SK-N-SH treated with all-trans-retinoic acid at 6 μM for 48 hours (cell line): ENCODE measurements at regions not wholly inside any gene's neighbourhood (a gene's known extent, or its start where the extent isn't known, plus 50 kb on each side); places are given as distances from the start of the nearest gene placed in this dataset.

Experiments
- ATAC-seq: fragments of 200-7000 bp; cut with Tn5 transposase; 3 replicates; pipeline ENCODE4 v1.9.1; 2020; ENCODE audit warnings: mild to moderate bottlenecking, moderate library complexity
- ARNTL ChIP-seq: fragments of 450-650 bp; formaldehyde crosslinking; IDR thresholded peaks from 2 replicates; pipeline ENCODE4 v1.5.0; 2020; ENCODE audit warnings: low read depth, mild to moderate bottlenecking, moderate library complexity, borderline replicate concordance
- BACH2 ChIP-seq: fragments of 250-450 bp; sonication (Bioruptor Pico); IDR thresholded peaks from 2 replicates; pipeline ENCODE4 v1.9.0; 2021; ENCODE audit warnings: mild to moderate bottlenecking, borderline replicate concordance
- CSDC2 ChIP-seq: fragments of 250-450 bp; sonication (Bioruptor Pico); IDR thresholded peaks from 2 replicates; pipeline ENCODE4 v1.5.0; 2020; ENCODE audit warnings: mild to moderate bottlenecking, moderate library complexity
- ESRRG ChIP-seq: fragments of 250-450 bp; sonication (Bioruptor Pico); IDR thresholded peaks from 2 replicates; pipeline ENCODE4 v1.6.1; 2021; ENCODE audit warnings: mild to moderate bottlenecking
- GLIS3 ChIP-seq: fragments of 250-450 bp; sonication (Bioruptor Pico); IDR thresholded peaks from 2 replicates; pipeline ENCODE4 v1.5.0; 2020; ENCODE audit warnings: mild to moderate bottlenecking, moderate library complexity
- ISL1 ChIP-seq: fragments of 250-450 bp; sonication (Bioruptor Pico); IDR thresholded peaks from 2 replicates; pipeline ENCODE4 v2.1.2; 2022; ENCODE audit warnings: mild to moderate bottlenecking, moderate library complexity
- PATZ1 ChIP-seq: fragments of 250-450 bp; sonication (Bioruptor Pico); IDR thresholded peaks from 2 replicates; pipeline ENCODE4 v1.8.0; 2020; ENCODE audit warnings: mild to moderate bottlenecking, moderate library complexity, borderline replicate concordance
- PPARA ChIP-seq: fragments of 250-450 bp; sonication (Bioruptor Pico); IDR thresholded peaks from 2 replicates; pipeline ENCODE4 v1.5.0; 2020; ENCODE audit warnings: mild to moderate bottlenecking, borderline replicate concordance
- RARB ChIP-seq: fragments of 250-450 bp; sonication (Bioruptor Pico); IDR thresholded peaks from 2 replicates; pipeline ENCODE4 v1.8.0; 2021; ENCODE audit warnings: mild to moderate bottlenecking, moderate library complexity
- SNAI2 ChIP-seq: fragments of 250-450 bp; sonication (Bioruptor Pico); IDR thresholded peaks from 2 replicates; pipeline ENCODE4 v1.5.0; 2020; ENCODE audit warnings: mild to moderate bottlenecking, moderate library complexity
- TCF4 ChIP-seq: fragments of 250-450 bp; sonication (Bioruptor Pico); IDR thresholded peaks from 2 replicates; pipeline ENCODE4 v1.8.0; 2021; ENCODE audit warnings: mild to moderate bottlenecking, moderate library complexity, borderline replicate concordance
- TSHZ2 ChIP-seq: fragments of 250-450 bp; sonication (Bioruptor Pico); IDR thresholded peaks from 2 replicates; pipeline ENCODE4 v1.5.0; 2020; ENCODE audit warnings: mild to moderate bottlenecking, moderate library complexity
- ZC3H10 ChIP-seq: fragments of 250-450 bp; sonication (Bioruptor Pico); IDR thresholded peaks from 2 replicates; pipeline ENCODE4 v1.5.1; 2021; ENCODE audit warnings: mild to moderate bottlenecking, moderate library complexity
- ZFP3 ChIP-seq: fragments of 250-450 bp; sonication (Bioruptor Pico); IDR thresholded peaks from 2 replicates; pipeline ENCODE4 v1.5.0; 2020; ENCODE audit warnings: mild to moderate bottlenecking, moderate library complexity
- ZFP30 ChIP-seq: fragments of 450-650 bp; formaldehyde crosslinking; IDR thresholded peaks from 2 replicates; pipeline ENCODE4 v1.5.0; 2022; ENCODE audit warnings: mild to moderate bottlenecking, moderate library complexity
- ZNF565 ChIP-seq: fragments of 450-650 bp; formaldehyde crosslinking; conservative IDR thresholded peaks from 2 replicates; pipeline ENCODE4 v1.5.0; 2020; ENCODE audit warnings: low read depth, mild to moderate bottlenecking, moderate library complexity
- ZNF70 ChIP-seq: fragments of 450-650 bp; formaldehyde crosslinking; IDR thresholded peaks from 2 replicates; pipeline ENCODE4 v1.5.0; 2020; ENCODE audit warnings: mild to moderate bottlenecking, moderate library complexity
- ZNF8 ChIP-seq: fragments of 450-650 bp; formaldehyde crosslinking; IDR thresholded peaks from 2 replicates; pipeline ENCODE4 v1.5.0; 2020; ENCODE audit warnings: mild to moderate bottlenecking, moderate library complexity
- TF ChIP-seq, protein P1 (sequence below): fragments of 250-450 bp; sonication (Bioruptor Pico); IDR thresholded peaks from 2 replicates; pipeline ENCODE4 v1.8.0; 2021; ENCODE audit warnings: low read depth, mild to moderate bottlenecking, moderate library complexity, borderline replicate concordance
- TF ChIP-seq, protein P2 (sequence below): fragments of 250-450 bp; sonication (Bioruptor Pico); IDR thresholded peaks from 2 replicates; pipeline ENCODE4 v1.5.1; 2020; ENCODE audit warnings: low read depth, mild to moderate bottlenecking, moderate library complexity

GRCh38 chr13:111990362-111990761, 76.6 kb upstream of the SOX1 start:
- no peak for ATAC-seq
- TF ChIP-seq CSDC2 (CRISPR knock-in tag) (no peak), ZC3H10 (CRISPR knock-in tag) (no peak), ISL1 (CRISPR knock-in tag) (no peak), ZNF565 (CRISPR knock-in tag) (no peak), ZNF8 (CRISPR knock-in tag) (no peak), SNAI2 (CRISPR knock-in tag) (no peak), ZFP3 (CRISPR knock-in tag) (no peak), PATZ1 (CRISPR knock-in tag) (no peak)

- no peak for ATAC-seq
These were observed 74.0 kb upstream of the SOX1 start for GRCh38 chr13:111992911-111993310.

DNA sequence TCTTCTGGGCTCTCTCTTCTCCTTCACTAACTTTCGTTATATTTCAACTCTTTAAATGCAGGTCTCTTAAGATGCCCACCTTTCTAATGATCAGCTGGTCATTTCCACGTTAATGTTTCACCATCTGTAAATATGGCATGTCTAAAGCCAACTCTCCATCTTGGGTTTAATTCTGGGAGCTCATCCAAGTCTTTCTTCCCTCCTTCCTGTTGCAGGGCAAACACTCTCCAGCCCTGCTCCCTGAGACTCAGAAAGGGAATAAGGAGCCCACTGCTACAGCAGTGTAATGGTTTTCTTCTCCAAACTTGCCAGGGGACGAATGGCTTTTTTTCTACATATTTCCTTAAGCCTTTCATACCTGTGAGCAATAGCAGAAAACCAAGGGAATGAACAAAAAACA, 73.3 kb upstream of the SOX1 start:
- no peak for ATAC-seq
- TF ChIP-seq ESRRG (CRISPR knock-in tag) = no peak
- TF ChIP-seq BACH2 (CRISPR knock-in tag) = no peak
- no peak for TF ChIP-seq CSDC2 (CRISPR knock-in tag)
- TF ChIP-seq, protein P1, sequence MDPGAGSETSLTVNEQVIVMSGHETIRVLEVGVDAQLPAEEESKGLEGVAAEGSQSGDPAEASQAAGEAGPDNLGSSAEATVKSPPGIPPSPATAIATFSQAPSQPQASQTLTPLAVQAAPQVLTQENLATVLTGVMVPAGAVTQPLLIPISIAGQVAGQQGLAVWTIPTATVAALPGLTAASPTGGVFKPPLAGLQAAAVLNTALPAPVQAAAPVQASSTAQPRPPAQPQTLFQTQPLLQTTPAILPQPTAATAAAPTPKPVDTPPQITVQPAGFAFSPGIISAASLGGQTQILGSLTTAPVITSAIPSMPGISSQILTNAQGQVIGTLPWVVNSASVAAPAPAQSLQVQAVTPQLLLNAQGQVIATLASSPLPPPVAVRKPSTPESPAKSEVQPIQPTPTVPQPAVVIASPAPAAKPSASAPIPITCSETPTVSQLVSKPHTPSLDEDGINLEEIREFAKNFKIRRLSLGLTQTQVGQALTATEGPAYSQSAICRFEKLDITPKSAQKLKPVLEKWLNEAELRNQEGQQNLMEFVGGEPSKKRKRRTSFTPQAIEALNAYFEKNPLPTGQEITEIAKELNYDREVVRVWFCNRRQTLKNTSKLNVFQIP (CRISPR knock-in tag) = no peak
- TF ChIP-seq ZFP3 (CRISPR knock-in tag) = no peak
- TF ChIP-seq ISL1 (CRISPR knock-in tag) = no peak
- no peak for TF ChIP-seq ARNTL (CRISPR knock-in tag)
- no peak for TF ChIP-seq ZNF8 (CRISPR knock-in tag)
- TF ChIP-seq RARB = no peak
- TF ChIP-seq ZC3H10 (CRISPR knock-in tag) = no peak
- no peak for TF ChIP-seq PATZ1 (CRISPR knock-in tag)
- no peak for TF ChIP-seq PPARA
- TF ChIP-seq ZNF565 (CRISPR knock-in tag) = no peak
- no peak for TF ChIP-seq TCF4 (CRISPR knock-in tag)
- no peak for TF ChIP-seq GLIS3 (CRISPR knock-in tag)
- TF ChIP-seq ZFP30 = no peak
- no peak for TF ChIP-seq ZNF70 (CRISPR knock-in tag)
- TF ChIP-seq SNAI2 (CRISPR knock-in tag) = no peak

More at GRCh38 chr13:111992911-111993310, 74.0 kb upstream of the SOX1 start:
- no peak for TF ChIP-seq ESRRG (CRISPR knock-in tag)
- no peak for TF ChIP-seq TSHZ2 (CRISPR knock-in tag)
- TF ChIP-seq RARB = no peak
- TF ChIP-seq, protein P2, sequence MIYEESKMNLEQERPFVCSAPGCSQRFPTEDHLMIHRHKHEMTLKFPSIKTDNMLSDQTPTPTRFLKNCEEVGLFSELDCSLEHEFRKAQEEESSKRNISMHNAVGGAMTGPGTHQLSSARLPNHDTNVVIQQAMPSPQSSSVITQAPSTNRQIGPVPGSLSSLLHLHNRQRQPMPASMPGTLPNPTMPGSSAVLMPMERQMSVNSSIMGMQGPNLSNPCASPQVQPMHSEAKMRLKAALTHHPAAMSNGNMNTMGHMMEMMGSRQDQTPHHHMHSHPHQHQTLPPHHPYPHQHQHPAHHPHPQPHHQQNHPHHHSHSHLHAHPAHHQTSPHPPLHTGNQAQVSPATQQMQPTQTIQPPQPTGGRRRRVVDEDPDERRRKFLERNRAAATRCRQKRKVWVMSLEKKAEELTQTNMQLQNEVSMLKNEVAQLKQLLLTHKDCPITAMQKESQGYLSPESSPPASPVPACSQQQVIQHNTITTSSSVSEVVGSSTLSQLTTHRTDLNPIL (CRISPR knock-in tag) = no peak
- TF ChIP-seq ZNF70 (CRISPR knock-in tag) = no peak
- no peak for TF ChIP-seq ISL1 (CRISPR knock-in tag)
- no peak for TF ChIP-seq ZNF565 (CRISPR knock-in tag)
- TF ChIP-seq ZFP3 (CRISPR knock-in tag) = no peak
